Pons (tissue), 1 donor: ENCODE measurements at regions not wholly inside any gene's neighbourhood (a gene's known extent, or its start where the extent isn't known, plus 50 kb on each side); places are given as distances from the start of the nearest gene placed in this dataset.

Source experiments
- DNase-seq: peaks from one replicate; pipeline ENCODE4 v3.0.0-alpha.2; 2016; ENCODE audit warnings: low spot score

GRCh38 chr2:228707846-228708245, 526.4 kb upstream of the SPHKAP start:
- DNase-seq, result no peak

- DNase-seq, result no peak
Observed at GRCh38 chr2:228705318-228705717, 523.8 kb upstream of the SPHKAP start.

DNA sequence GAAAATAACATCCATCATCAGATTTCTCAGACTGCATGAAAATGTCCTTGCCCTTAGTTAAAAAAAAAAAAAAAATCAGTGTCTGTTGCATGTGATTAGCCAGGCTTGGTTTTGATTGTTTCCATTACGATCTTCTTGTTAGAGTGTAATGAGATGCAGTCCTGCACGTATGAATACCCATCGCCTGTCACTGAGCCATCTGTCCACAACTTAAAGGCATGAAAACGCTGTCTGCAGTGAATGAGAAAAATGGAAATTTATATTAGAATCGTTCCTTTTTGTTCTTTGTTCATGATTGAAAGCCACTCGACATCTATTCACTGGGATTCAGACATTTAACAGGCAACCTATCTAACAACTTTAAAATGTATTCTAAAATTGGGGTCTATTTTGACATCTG, 521.7 kb upstream of the SPHKAP start:
- no peak for DNase-seq

DNA sequence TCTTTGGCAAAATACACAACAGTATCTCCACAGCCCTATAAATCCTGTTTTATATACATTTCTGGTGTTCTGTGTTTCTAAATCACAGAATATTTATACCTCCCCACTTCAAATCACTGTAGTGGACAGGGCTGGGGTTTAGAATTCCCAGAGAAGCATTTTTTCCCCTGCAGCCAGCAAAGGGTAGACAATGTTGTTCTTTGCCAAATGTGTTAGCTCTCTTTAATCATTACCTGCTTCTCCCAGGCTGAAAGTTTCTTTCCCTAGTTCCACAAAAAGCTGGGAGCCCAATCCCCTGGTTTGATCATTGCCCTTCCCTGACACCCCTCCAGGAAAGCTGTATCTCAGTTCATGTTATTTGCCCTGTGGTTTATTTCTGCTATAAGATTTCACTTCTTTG, 520.0 kb upstream of the SPHKAP start:
- no peak for DNase-seq

GRCh38 chr2:228700638-228701037, 519.2 kb upstream of the SPHKAP start:
- DNase-seq, result no peak

DNA sequence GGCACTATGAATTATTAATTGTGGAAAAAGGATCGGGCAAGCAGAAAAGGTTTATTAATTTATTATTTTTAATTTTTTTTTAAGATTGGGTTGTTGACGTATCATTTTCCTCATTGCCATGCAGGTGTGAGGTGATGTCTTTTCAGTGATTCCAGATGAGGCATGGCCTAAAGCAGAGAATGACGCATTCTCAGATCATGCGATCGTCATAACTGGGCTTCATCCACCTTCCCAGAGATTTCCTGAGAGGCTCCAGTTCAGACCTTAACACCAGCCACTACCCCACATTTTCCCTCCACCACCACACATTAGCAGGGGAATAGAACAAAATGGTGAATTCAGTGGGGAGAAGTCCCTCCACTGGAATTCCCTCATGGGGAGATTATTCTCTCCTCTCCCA, 518.4 kb upstream of the SPHKAP start:
- no peak for DNase-seq

DNA sequence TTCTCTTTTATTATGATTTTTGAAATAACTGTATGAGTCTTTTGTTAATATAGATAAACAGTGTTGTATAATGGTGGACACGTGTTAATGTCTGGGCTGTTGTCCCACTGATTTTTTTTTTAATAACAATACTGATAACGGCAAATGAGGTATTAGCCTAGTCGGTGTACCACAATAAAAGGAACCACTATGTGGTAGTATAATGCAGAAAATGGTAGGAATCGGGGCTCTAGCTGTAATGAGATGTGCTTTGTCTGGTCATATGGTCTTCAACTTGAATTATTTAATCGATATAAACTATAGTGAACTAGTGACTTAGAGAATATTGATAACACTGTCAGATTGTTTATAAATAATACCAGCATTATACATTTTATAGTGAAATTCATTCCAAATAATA, 517.9 kb upstream of the SPHKAP start:
- no peak for DNase-seq

GRCh38 chr2:228698963-228699362, 517.5 kb upstream of the SPHKAP start:
- DNase-seq, result no peak

GRCh38 chr2:228697456-228697855, 516.0 kb upstream of the SPHKAP start:
- DNase-seq, result no peak

DNA sequence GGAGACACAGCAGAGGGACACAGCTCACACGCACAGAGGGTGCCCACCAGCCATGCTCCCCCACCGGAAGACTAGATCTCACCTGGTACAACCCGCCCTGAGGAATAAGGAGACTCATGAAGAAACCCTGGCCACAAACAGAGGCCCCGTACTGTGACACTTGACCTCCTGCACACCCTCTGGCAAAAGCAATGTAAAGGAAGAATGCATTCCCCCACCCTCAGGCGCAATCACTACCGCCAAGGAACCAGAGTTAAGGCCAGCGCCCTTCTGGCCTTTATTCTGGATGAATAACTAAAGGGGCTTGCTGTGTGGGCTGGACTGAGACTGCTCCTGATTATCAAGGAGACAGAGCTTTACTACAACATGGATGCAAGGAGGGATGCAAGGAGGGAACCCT, 509.2 kb upstream of the SPHKAP start:
- DNase-seq, result no peak

- no peak for DNase-seq
Observed at GRCh38 chr2:228689053-228689452, 507.6 kb upstream of the SPHKAP start.

DNA sequence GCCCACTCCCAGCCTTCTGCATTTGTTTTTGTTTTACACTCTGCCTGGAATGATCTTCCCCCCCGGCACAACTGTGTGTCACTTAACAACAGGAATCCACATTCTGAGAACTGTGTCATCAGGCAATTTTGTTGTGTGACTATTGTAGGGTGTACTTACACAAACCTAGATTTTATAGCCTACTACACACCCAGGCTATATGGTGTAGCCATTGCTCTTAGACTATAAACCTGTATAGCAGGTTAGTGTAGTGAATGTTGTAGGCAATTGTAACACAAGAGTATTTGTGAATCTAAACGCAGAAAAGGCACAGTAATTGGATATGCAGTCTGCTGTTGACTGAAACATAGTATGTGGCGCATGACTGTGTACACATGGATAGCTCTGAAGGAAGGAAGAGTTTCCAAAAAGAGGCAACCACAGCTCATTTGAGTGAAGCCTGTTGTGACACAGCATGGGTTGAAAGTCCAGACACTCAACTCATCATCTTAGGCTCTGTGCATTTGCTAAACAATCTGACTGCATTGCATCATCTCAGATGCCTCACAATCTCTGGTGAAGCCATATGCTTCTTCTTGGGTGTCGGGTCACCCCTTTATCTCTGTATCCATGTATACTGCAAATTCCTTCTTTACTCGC, 506.6 kb upstream of the SPHKAP start:
- no peak for DNase-seq

- no peak for DNase-seq
Observed at GRCh38 chr2:228681979-228682378, 500.5 kb upstream of the SPHKAP start.

GRCh38 chr2:228681426-228681825, 499.9 kb upstream of the SPHKAP start:
- DNase-seq, result peak; percentile 25

- DNase-seq, result no peak
Observed at GRCh38 chr2:228678110-228678509, 496.6 kb upstream of the SPHKAP start.

- no peak for DNase-seq
Observed at GRCh38 chr2:228675646-228676045, 494.2 kb upstream of the SPHKAP start.

DNA sequence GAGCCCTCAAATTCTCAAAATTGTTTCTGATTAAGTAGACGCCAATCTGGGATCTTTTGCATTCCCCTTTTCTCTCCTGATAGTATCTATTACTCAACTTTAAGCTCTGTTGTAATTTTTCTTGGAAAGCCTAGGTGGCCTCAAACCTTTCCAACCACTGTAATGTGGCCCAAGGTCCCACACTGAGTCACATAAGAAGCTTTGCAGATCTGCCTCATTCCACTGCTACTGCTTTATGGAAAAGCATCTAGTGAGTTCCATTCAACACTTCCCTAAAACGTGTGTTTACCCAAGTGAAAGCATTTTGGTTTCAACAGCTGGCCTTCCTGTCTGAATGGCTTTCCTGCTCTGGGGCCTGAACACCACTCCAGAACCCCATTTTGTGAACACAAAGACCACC, 493.6 kb upstream of the SPHKAP start:
- no peak for DNase-seq

- no peak for DNase-seq
Observed at GRCh38 chr2:228673876-228674554, 492.5 kb upstream of the SPHKAP start.

DNA sequence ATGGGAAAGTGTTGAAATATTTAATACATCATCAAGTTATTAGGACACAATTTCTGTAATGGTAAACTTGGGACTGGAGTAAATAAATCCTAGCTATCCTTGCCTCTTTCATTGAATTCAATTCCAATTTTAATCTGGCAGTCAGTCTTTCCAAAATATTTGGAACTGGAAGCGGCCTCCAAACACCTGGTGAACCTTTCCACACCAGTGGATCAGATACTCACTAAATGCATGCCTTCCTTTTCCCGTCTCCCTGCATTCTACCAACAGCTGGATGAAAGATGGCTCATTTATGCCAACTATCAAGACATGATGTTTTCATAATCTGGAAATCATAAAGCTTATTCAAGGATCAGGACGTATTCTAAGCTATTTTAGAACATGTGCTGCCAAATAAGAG, 488.2 kb upstream of the SPHKAP start:
- no peak for DNase-seq

- no peak for DNase-seq
Observed at GRCh38 chr2:228665232-228665631, 483.7 kb upstream of the SPHKAP start.

GRCh38 chr2:228658998-228659397, 477.5 kb upstream of the SPHKAP start:
- DNase-seq, result no peak

- DNase-seq, result peak; percentile 74
Observed at GRCh38 chr2:228657807-228658402, 476.4 kb upstream of the SPHKAP start.

DNA sequence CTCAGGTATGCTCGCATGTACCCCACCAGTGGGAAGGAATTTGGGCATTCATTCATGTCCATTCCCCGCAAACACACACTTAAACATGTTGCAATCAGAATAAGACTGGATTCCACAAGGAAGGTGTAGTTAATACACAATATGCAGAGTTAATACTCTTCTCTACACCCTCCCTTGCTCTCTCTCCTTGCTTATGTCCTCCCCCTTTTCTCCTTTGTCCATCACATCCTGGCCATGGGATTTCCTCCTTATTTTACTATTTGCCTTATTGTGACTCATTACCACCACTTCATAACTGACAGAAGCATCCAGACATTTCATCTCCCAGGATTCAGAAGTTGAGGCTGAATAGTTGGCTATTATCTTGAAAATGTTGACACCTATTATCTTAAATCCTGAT, 473.8 kb upstream of the SPHKAP start:
- DNase-seq, result no peak

DNA sequence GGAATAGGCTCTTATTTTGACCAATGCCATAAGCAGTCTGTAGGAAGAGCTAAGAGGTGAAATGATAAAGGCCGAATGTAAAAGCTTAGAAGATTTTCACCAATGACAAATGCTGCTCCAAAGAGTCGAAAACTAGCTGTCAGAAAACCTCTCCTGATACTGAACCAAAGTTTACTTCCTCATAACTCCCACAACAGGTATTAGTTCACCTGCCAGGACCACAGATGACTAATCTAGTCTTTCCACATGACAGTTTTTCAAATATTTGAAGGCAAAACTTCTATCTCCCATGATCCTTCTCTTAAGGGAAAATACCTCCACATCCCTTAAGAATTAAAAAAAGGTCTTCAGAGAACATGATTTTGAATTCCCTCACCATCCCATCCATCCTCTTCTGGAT, 473.2 kb upstream of the SPHKAP start:
- no peak for DNase-seq
